A549 (cell line): ENCODE measurements at regions not wholly inside any gene's neighbourhood (a gene's known extent, or its start where the extent isn't known, plus 50 kb on each side); places are given as distances from the start of the nearest gene placed in this dataset.

ENCODE experiments used
- ATAC-seq, 2 experiments: fragments of 200-7000 bp in 1 of 2; fragments of >200 bp in 1 of 2; cut with Nextera tagmentation in 1 of 2; cut with Tn5 transposase in 1 of 2; 3 replicates each; pipeline versions ENCODE4 v1.8.0 to v1.9.1; 2018 to 2020; ENCODE audit warnings: mild to moderate bottlenecking in 1 of 2, moderate library complexity in 1 of 2
- CTCF ChIA-PET: fragments of 300-600 bp; sonication (Branson Sonifier 250); formaldehyde crosslinking; extraction: SDS; loops from one replicate; lab custom pipeline; 2021; ENCODE audit warnings: antibody characterized with exemption, inconsistent platforms; lab: Yijun Ruan, JAX
- POLR2A ChIA-PET: fragments of 350-600 bp; formaldehyde crosslinking; extraction: SDS; loops from one replicate; lab custom pipeline; 2021; ENCODE audit warnings: antibody characterized with exemption, inconsistent platforms; lab: Yijun Ruan, JAX
- DNase-seq, 2 experiments: peaks; one replicate each; pipeline versions ENCODE4 v3.0.0 to v3.0.0-alpha.2; 2011 to 2016; ENCODE audit warnings: low read depth in 1 of 2, low spot score in 1 of 2
- FAIRE-seq: peaks from 2 replicates; lab custom pipeline; 2011; peaks lifted over from hg19 to GRCh38; lab: Jason Lieb, UNC
- H3K27ac ChIP-seq, 2 experiments: fragments of >200 bp; sonication (Bioruptor Twin); formaldehyde crosslinking; 3 replicates each; pipeline ENCODE4 v1.5.1; 2016 to 2017
- H3K4me1 ChIP-seq: fragments of >200 bp; sonication (Bioruptor Twin); formaldehyde crosslinking; 3 replicates; pipeline ENCODE4 v1.6.1; 2016
- H3K4me2 ChIP-seq: fragments of >200 bp; sonication (Bioruptor Twin); formaldehyde crosslinking; 3 replicates; pipeline ENCODE4 v1.6.1; 2016
- H3K4me3 ChIP-seq: fragments of >200 bp; sonication (Bioruptor Twin); formaldehyde crosslinking; 3 replicates; pipeline ENCODE4 v1.5.1; 2016
- H3K9me3 ChIP-seq: fragments of >200 bp; sonication (Bioruptor Twin); formaldehyde crosslinking; 3 replicates; pipeline ENCODE4 v1.6.1; 2016
- BHLHE40 ChIP-seq: IDR thresholded peaks from 2 replicates; pipeline ENCODE4 v1.6.1; 2012; ENCODE audit warnings: low read depth, low read length, inconsistent platforms
- CHD2 ChIP-seq: fragments of 150-350 bp; IDR thresholded peaks from 2 replicates; pipeline ENCODE4 v1.6.1; 2014; ENCODE audit warnings: low read length; ENCODE audit not compliant: partially characterized antibody
- E2F6 ChIP-seq: IDR thresholded peaks from 2 replicates; pipeline ENCODE4 v1.6.1; 2012; ENCODE audit warnings: low read depth, borderline replicate concordance
- ELK1 ChIP-seq: fragments of 150-350 bp; IDR thresholded peaks from 2 replicates; pipeline ENCODE4 v1.6.1; 2014; ENCODE audit warnings: low read depth, mild to moderate bottlenecking, low read length
- FOSL2 ChIP-seq, 2 experiments: fragments of 450-650 bp in 1 of 2; fragments of >200 bp in 1 of 2; sonication (Bioruptor Twin) in 1 of 2; formaldehyde crosslinking; IDR thresholded peaks; 2 replicates each; pipeline versions ENCODE4 v1.5.0 to v1.6.1; 2016 to 2020; ENCODE audit warnings: mild to moderate bottlenecking in 1 of 2, moderate library complexity in 1 of 2
- FOXS1 ChIP-seq: fragments of 250-450 bp; sonication (Bioruptor Pico); IDR thresholded peaks from 2 replicates; pipeline ENCODE4 v1.5.0; 2020; ENCODE audit warnings: mild to moderate bottlenecking, moderate library complexity
- HDAC2 ChIP-seq: fragments of 200-600 bp; sonication (generic); IDR thresholded peaks from 2 replicates; pipeline ENCODE4 v1.6.1; 2016
- HEYL ChIP-seq: fragments of 250-450 bp; sonication (Bioruptor Pico); IDR thresholded peaks from 2 replicates; pipeline ENCODE4 v1.8.0; 2021; ENCODE audit warnings: mild to moderate bottlenecking, moderate library complexity
- HOXB5 ChIP-seq: fragments of 250-450 bp; sonication (Bioruptor Pico); IDR thresholded peaks from 2 replicates; pipeline ENCODE4 v1.5.0; 2020; ENCODE audit warnings: mild to moderate bottlenecking, moderate library complexity
- JUNB ChIP-seq: fragments of >200 bp; sonication (Bioruptor Twin); formaldehyde crosslinking; IDR thresholded peaks from 2 replicates; pipeline ENCODE4 v1.6.1; 2016
- MYC ChIP-seq: IDR thresholded peaks from 2 replicates; pipeline ENCODE4 v1.6.1; 2012; ENCODE audit warnings: mild to moderate bottlenecking, inconsistent platforms, low read length, improper control_type of control experiment, borderline replicate concordance
- NPAS2 ChIP-seq: fragments of 250-450 bp; sonication (Bioruptor Pico); IDR thresholded peaks from 2 replicates; pipeline ENCODE4 v1.8.0; 2022; ENCODE audit warnings: mild to moderate bottlenecking, moderate library complexity, borderline replicate concordance
- PHF8 ChIP-seq: fragments of 200-600 bp; sonication (generic); IDR thresholded peaks from 2 replicates; pipeline ENCODE4 v1.6.1; 2016; ENCODE audit warnings: low read depth, mild to moderate bottlenecking, antibody characterized with exemption, moderate library complexity, borderline replicate concordance
- RCOR1 ChIP-seq: fragments of 150-350 bp; IDR thresholded peaks from 2 replicates; pipeline ENCODE4 v1.6.1; 2014; ENCODE audit warnings: antibody characterized with exemption, low read length, low read depth
- REST ChIP-seq: fragments of 200-600 bp; sonication (generic); IDR thresholded peaks from 2 replicates; pipeline ENCODE4 v1.6.1; 2016; ENCODE audit warnings: antibody characterized with exemption, mild to moderate bottlenecking, moderate library complexity
- TFCP2L1 ChIP-seq: fragments of 250-450 bp; sonication (Bioruptor Pico); IDR thresholded peaks from 2 replicates; pipeline ENCODE4 v1.5.0; 2021; ENCODE audit warnings: mild to moderate bottlenecking
- TP53 ChIP-seq: fragments of 250-450 bp; sonication (Bioruptor Pico); IDR thresholded peaks from 2 replicates; pipeline ENCODE4 v1.5.0; 2021; ENCODE audit warnings: mild to moderate bottlenecking, moderate library complexity
- ZFP36 ChIP-seq: fragments of 450-650 bp; IDR thresholded peaks from 2 replicates; pipeline ENCODE4 v1.6.1; 2014; ENCODE audit warnings: borderline replicate concordance; ENCODE audit not compliant: partially characterized antibody
- ZNF302 ChIP-seq: fragments of 250-450 bp; sonication (Bioruptor Pico); IDR thresholded peaks from 2 replicates; pipeline ENCODE4 v1.9.0; 2021; ENCODE audit warnings: inconsistent platforms, mild to moderate bottlenecking, moderate library complexity
- WGBS: methylation state at CpG from one replicate; pipeline ENCODE4 v1.1.6; 2017; ENCODE audit errors: missing lambda C conversion rate; 5-methylcytosine and 5-hydroxymethylcytosine counted together
- TF ChIP-seq, protein P1 (sequence below): fragments of 450-650 bp; IDR thresholded peaks from 2 replicates; pipeline ENCODE4 v1.6.1; 2014; ENCODE audit warnings: antibody characterized with exemption
- TF ChIP-seq, protein P2 (sequence below): fragments of >200 bp; sonication (Bioruptor Twin); formaldehyde crosslinking; IDR thresholded peaks from 3 replicates; pipeline ENCODE4 v1.5.1; 2016
- TF ChIP-seq, protein P3 (sequence below): IDR thresholded peaks from 2 replicates; pipeline ENCODE4 v1.6.1; 2012

DNA sequence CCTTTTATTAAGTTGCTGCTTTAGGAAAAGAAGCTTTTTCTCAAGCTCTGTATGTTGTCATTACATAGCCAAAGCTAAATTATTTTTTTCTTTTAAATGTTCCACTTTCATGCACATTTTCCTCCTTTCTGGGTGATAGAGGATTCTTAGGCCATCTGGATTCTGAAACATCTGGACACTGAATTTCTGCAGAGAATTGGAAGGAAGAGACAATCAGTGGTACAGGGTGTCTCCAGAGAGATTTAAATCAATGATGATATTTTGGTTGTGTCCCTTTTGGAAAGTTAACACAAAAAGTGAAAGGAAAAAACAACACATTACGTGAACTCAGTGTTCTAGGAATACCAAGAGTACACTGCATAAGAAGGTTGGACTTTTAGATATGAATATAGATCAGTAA, 211.4 kb upstream of the PKN2 start:
- Histone ChIP-seq H3K4me2 (no peak overlapping the region), H3K9me3 (no peaks in the 10 kb centered on the region), H3K4me3 (no peak overlapping the region), H3K4me1 (no peaks in the 10 kb centered on the region), H3K27ac (no peak overlapping the region)
- 20% methylated on average over 1 of the region's 1 CpG for WGBS
- no peak for FAIRE-seq
- TF ChIP-seq JUNB (no peak), BHLHE40 (no peak), TP53 (CRISPR knock-in tag) (no peak), ZNF302 (CRISPR knock-in tag) (no peak), CHD2 (no peak), RCOR1 (no peak), TFCP2L1 (CRISPR knock-in tag) (no peak)
- no peak for DNase-seq
- POLR2A ChIA-PET: no interaction called here
- no peak for ATAC-seq
- CTCF ChIA-PET: no interaction called here

GRCh38 chr1:88474555-88475304, 209.3 kb upstream of the PKN2 start:
- no peak overlapping the region for H3K4me3 ChIP-seq
- WGBS: 32% methylated on average over 1 of the region's 1 CpG
- H3K4me2 ChIP-seq: no peak overlapping the region
- DNase-seq: no peak
- H3K4me1 ChIP-seq: no peaks in the 10 kb centered on the region
- TF ChIP-seq HOXB5 (CRISPR knock-in tag): no peak
- TF ChIP-seq NPAS2: no peak
- TF ChIP-seq, protein P1, sequence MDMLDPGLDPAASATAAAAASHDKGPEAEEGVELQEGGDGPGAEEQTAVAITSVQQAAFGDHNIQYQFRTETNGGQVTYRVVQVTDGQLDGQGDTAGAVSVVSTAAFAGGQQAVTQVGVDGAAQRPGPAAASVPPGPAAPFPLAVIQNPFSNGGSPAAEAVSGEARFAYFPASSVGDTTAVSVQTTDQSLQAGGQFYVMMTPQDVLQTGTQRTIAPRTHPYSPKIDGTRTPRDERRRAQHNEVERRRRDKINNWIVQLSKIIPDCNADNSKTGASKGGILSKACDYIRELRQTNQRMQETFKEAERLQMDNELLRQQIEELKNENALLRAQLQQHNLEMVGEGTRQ: no peak
- no peak for TF ChIP-seq ELK1
- TF ChIP-seq ZFP36: no peak
- no peak for TF ChIP-seq PHF8
- no peak for TF ChIP-seq MYC
- TF ChIP-seq E2F6: no peak
- TF ChIP-seq REST: no peak
- TF ChIP-seq, protein P2, sequence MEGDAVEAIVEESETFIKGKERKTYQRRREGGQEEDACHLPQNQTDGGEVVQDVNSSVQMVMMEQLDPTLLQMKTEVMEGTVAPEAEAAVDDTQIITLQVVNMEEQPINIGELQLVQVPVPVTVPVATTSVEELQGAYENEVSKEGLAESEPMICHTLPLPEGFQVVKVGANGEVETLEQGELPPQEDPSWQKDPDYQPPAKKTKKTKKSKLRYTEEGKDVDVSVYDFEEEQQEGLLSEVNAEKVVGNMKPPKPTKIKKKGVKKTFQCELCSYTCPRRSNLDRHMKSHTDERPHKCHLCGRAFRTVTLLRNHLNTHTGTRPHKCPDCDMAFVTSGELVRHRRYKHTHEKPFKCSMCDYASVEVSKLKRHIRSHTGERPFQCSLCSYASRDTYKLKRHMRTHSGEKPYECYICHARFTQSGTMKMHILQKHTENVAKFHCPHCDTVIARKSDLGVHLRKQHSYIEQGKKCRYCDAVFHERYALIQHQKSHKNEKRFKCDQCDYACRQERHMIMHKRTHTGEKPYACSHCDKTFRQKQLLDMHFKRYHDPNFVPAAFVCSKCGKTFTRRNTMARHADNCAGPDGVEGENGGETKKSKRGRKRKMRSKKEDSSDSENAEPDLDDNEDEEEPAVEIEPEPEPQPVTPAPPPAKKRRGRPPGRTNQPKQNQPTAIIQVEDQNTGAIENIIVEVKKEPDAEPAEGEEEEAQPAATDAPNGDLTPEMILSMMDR: no peak
- no peak for TF ChIP-seq HDAC2
- TF ChIP-seq JUNB: no peak
- TF ChIP-seq FOXS1 (CRISPR knock-in tag): no peak
- TF ChIP-seq, protein P3, sequence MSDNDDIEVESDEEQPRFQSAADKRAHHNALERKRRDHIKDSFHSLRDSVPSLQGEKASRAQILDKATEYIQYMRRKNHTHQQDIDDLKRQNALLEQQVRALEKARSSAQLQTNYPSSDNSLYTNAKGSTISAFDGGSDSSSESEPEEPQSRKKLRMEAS: no peak
- TF ChIP-seq FOSL2 (IDR thresholded peaks at IDR 0.05): no peak
- TF ChIP-seq FOSL2 (CRISPR knock-in tag; IDR thresholded peaks at IDR 0.05): no peak
- TF ChIP-seq HEYL (CRISPR knock-in tag): no peak
- TF ChIP-seq, all 56 proteins: peak for 0
- no peak for FAIRE-seq
- POLR2A ChIA-PET: no interaction called here
- no peak for ATAC-seq
- Histone ChIP-seq H3K27ac (no peak overlapping the region), H3K9me3 (no peaks in the 10 kb centered on the region)
- CTCF ChIA-PET: no interaction called here
